IPS-15b (cell line): ENCODE measurements at regions not wholly inside any gene's neighbourhood (a gene's known extent, or its start where the extent isn't known, plus 50 kb on each side); places are given as distances from the start of the nearest gene placed in this dataset.
"Not testable (repeated sequence)": the region's sequence is repeated elsewhere in the genome, so short reads cannot be mapped to it uniquely, and the experiment has no call there.

ENCODE experiments used
- H3K27me3 ChIP-seq: one replicate; pipeline ENCODE4 v1.6.1; 2013; ENCODE audit warnings: low read length; ENCODE audit not compliant: control insufficient read depth, insufficient read depth
- H3K36me3 ChIP-seq: one replicate; pipeline ENCODE4 v1.6.1; 2013; ENCODE audit warnings: low read length; ENCODE audit not compliant: control insufficient read depth, insufficient read depth
- H3K4me1 ChIP-seq: one replicate; pipeline ENCODE4 v1.6.1; 2013; ENCODE audit warnings: mild to moderate bottlenecking, low read length; ENCODE audit not compliant: control insufficient read depth, insufficient read depth
- H3K4me3 ChIP-seq: one replicate; pipeline ENCODE4 v1.5.1; 2013; ENCODE audit warnings: low read depth, low read length
- H3K9ac ChIP-seq: one replicate; pipeline ENCODE4 v1.6.1; 2013; ENCODE audit warnings: low read depth, mild to moderate bottlenecking, low read length
- H3K9me3 ChIP-seq: one replicate; pipeline ENCODE4 v1.6.1; 2013; ENCODE audit warnings: mild to moderate bottlenecking, low read length; ENCODE audit not compliant: control insufficient read depth, insufficient read depth

DNA sequence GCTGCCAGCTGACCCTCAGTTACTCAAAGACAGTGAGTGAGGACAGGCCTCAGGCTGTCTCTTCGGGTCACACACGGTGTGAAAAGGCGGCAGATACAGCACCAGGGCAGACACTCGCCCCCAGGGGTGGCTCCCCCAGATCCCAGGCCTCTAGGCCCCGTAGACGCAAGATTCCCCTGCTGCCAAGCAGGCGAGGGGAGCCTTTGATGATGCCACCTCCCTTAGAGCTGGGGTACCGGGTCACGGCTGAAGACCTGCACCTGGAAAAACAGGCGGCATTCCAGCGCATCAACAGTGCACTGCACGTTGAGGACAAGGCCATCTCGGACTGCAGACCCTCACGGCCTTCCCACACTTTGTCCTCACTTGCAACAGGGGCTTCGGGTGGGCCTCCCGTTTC lies 147.5 kb upstream of the C1QTNF3 start:
- H3K9me3 ChIP-seq: not testable (repeated sequence)
- peaks cover 33% of the 10 kb centered on the region for H3K36me3 ChIP-seq

GRCh38 chr5:34191279-34191744 lies 148.3 kb upstream of the C1QTNF3 start:
- H3K27me3 ChIP-seq, H3K9ac ChIP-seq, H3K4me3 ChIP-seq, H3K9me3 ChIP-seq, H3K4me1 ChIP-seq: not testable (repeated sequence)
- H3K36me3 ChIP-seq: peaks cover 35% of the 10 kb centered on the region

More for the DNA sequence above, 147.5 kb upstream of the C1QTNF3 start:
- H3K9ac ChIP-seq, H3K4me3 ChIP-seq, H3K4me1 ChIP-seq, H3K27me3 ChIP-seq: not testable (repeated sequence)

- not testable (repeated sequence) for H3K27me3 ChIP-seq, H3K4me1 ChIP-seq, H3K9me3 ChIP-seq, H3K4me3 ChIP-seq
- peaks cover 35% of the 10 kb centered on the region for H3K36me3 ChIP-seq
- peak overlapping the region; percentile 57 for H3K9ac ChIP-seq
Measured at GRCh38 chr5:34192064-34192922, 149.3 kb upstream of the C1QTNF3 start.

GRCh38 chr5:34192923-34193262 lies 149.9 kb upstream of the C1QTNF3 start:
- not testable (repeated sequence) for H3K9me3 ChIP-seq, H3K4me3 ChIP-seq, H3K9ac ChIP-seq, H3K4me1 ChIP-seq, H3K27me3 ChIP-seq
- H3K36me3 ChIP-seq: peaks cover 34% of the 10 kb centered on the region

- H3K9ac ChIP-seq, H3K27me3 ChIP-seq, H3K4me1 ChIP-seq, H3K4me3 ChIP-seq, H3K9me3 ChIP-seq: not testable (repeated sequence)
- peaks cover 31% of the 10 kb centered on the region for H3K36me3 ChIP-seq
Measured at GRCh38 chr5:34193297-34193696, 150.3 kb upstream of the C1QTNF3 start.

GRCh38 chr5:34193804-34194203 lies 150.8 kb upstream of the C1QTNF3 start:
- H3K9ac ChIP-seq, H3K27me3 ChIP-seq, H3K4me1 ChIP-seq, H3K4me3 ChIP-seq, H3K9me3 ChIP-seq: not testable (repeated sequence)
- peaks cover 31% of the 10 kb centered on the region for H3K36me3 ChIP-seq

DNA sequence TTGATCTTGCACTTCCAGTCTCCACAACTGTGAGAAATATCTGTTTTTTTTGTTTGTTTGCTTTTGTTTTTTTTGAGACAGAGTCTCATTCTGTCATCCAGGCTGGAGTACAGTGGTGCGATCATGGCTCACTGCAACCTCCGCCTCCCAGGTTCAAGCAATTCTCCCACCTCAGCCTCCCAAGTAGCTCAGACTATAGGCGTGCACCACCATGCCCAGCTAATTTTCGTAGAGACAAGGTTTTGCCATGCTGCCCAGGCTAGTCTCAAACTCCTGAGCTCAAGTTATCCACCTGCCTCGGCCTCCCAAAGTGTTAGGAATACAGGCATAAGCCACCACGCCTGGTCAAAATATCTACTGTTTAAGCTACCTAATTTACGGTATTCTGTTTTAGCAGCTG lies 153.1 kb upstream of the C1QTNF3 start:
- H3K9me3 ChIP-seq, H3K9ac ChIP-seq, H3K4me3 ChIP-seq, H3K27me3 ChIP-seq, H3K4me1 ChIP-seq: not testable (repeated sequence)
- peaks cover 15% of the 10 kb centered on the region for H3K36me3 ChIP-seq

- H3K27me3 ChIP-seq, H3K9me3 ChIP-seq, H3K9ac ChIP-seq, H3K36me3 ChIP-seq, H3K4me3 ChIP-seq, H3K4me1 ChIP-seq: not testable (repeated sequence)
Measured at GRCh38 chr5:34205347-34205746, 162.3 kb upstream of the C1QTNF3 start.

DNA sequence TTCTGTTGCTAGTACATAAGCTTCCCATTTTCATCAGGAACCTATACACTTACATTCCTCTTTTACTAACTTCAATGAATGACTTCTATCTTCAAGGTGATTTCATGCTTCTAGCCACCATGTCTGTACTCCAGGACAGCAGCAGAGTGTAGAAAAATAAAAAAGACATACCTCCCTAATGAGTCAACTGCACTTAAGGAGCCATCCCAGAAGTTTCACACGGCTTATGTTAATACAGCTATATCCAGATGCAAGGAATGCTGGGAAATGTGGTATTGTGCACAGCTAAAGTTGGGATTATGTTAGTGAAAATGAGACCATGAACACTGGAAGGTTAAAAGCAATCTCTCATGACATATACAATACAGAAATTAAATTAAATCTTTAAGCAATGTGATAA lies 174.4 kb upstream of the C1QTNF3 start:
- not testable (repeated sequence) for H3K36me3 ChIP-seq, H3K9ac ChIP-seq, H3K9me3 ChIP-seq, H3K4me1 ChIP-seq, H3K27me3 ChIP-seq, H3K4me3 ChIP-seq

- not testable (repeated sequence) for H3K4me3 ChIP-seq, H3K36me3 ChIP-seq, H3K27me3 ChIP-seq, H3K9me3 ChIP-seq, H3K4me1 ChIP-seq, H3K9ac ChIP-seq
Measured at GRCh38 chr5:34221329-34222073, 178.5 kb upstream of the C1QTNF3 start.

GRCh38 chr5:34223158-34223557 lies 180.1 kb upstream of the C1QTNF3 start:
- H3K9me3 ChIP-seq, H3K9ac ChIP-seq, H3K4me1 ChIP-seq, H3K4me3 ChIP-seq, H3K36me3 ChIP-seq, H3K27me3 ChIP-seq: not testable (repeated sequence)

DNA sequence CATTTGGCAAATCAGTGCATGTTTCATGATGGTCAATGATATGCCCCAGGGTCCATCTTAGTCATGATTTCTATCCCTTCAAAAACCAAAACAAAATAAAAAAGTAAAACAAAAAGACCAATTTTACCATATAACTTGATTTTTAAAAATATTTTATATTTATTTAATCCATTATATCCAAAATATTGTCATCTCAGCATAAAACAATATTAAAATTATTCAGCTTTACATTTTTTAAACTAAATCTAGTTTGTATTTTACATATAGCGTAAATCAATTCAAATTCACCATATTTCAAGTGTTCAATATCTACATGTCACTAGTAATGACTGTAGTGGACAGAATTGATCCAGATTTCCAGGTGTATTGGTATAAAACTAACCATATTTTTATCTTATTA lies 187.4 kb upstream of the C1QTNF3 start:
- not testable (repeated sequence) for H3K36me3 ChIP-seq, H3K4me3 ChIP-seq, H3K9me3 ChIP-seq, H3K9ac ChIP-seq, H3K4me1 ChIP-seq, H3K27me3 ChIP-seq
